Endothelial cell (in vitro differentiated cells): ENCODE measurements at regions not wholly inside any gene's neighbourhood (a gene's known extent, or its start where the extent isn't known, plus 50 kb on each side); places are given as distances from the start of the nearest gene placed in this dataset.

ENCODE experiments used
- DNase-seq: peaks from one replicate; pipeline ENCODE4 v3.0.0; 2021; ENCODE audit warnings: low spot score
- H3K27ac Mint-ChIP-seq: one replicate; pipeline ENCODE4 v1.8.0; 2021; ENCODE audit warnings: mixed read lengths, inconsistent platforms; ENCODE audit not compliant: unreplicated experiment
- H3K27me3 Mint-ChIP-seq: one replicate; pipeline ENCODE4 v1.8.0; 2021; ENCODE audit warnings: mild to moderate bottlenecking, moderate library complexity, mixed read lengths, inconsistent platforms; ENCODE audit not compliant: unreplicated experiment
- H3K36me3 Mint-ChIP-seq: one replicate; pipeline ENCODE4 v1.8.0; 2021; ENCODE audit warnings: mild to moderate bottlenecking, low read depth, mixed read lengths, inconsistent platforms; ENCODE audit not compliant: unreplicated experiment
- H3K4me1 Mint-ChIP-seq: one replicate; pipeline ENCODE4 v1.8.0; 2021; ENCODE audit warnings: mild to moderate bottlenecking, mixed read lengths, inconsistent platforms; ENCODE audit not compliant: unreplicated experiment
- H3K4me3 Mint-ChIP-seq: one replicate; pipeline ENCODE4 v1.8.0; 2021; ENCODE audit warnings: mild to moderate bottlenecking, mixed read lengths, inconsistent platforms; ENCODE audit not compliant: unreplicated experiment
- H3K9me3 Mint-ChIP-seq: one replicate; pipeline ENCODE4 v1.8.0; 2021; ENCODE audit warnings: mixed read lengths, inconsistent platforms; ENCODE audit not compliant: unreplicated experiment
- CTCF ChIP-seq: fragments of 200-600 bp; sonication (generic); IDR thresholded peaks from one replicate; pipeline ENCODE4 v1.5.0; 2021; ENCODE audit warnings: antibody characterized with exemption; ENCODE audit not compliant: unreplicated experiment

GRCh38 chr18:60162388-60162787 is 210.2 kb downstream of the MC4R start:
- DNase-seq = no peak
- no peak overlapping the region for H3K4me3 Mint-ChIP-seq
- no peaks in the 10 kb centered on the region for H3K9me3 Mint-ChIP-seq
- H3K27me3 Mint-ChIP-seq = no peaks in the 10 kb centered on the region
- no peak overlapping the region for H3K27ac Mint-ChIP-seq
- H3K4me1 Mint-ChIP-seq = no peaks in the 10 kb centered on the region
- TF ChIP-seq CTCF = no peak
- no peaks in the 10 kb centered on the region for H3K36me3 Mint-ChIP-seq

GRCh38 chr18:60157810-60158209 is 214.8 kb downstream of the MC4R start:
- Mint-ChIP-seq H3K27ac (no peak overlapping the region), H3K4me3 (no peak overlapping the region), H3K4me1 (no peaks in the 10 kb centered on the region), H3K9me3 (no peaks in the 10 kb centered on the region), H3K27me3 (no peaks in the 10 kb centered on the region), H3K36me3 (no peaks in the 10 kb centered on the region)
- no peak for DNase-seq
- no peak for TF ChIP-seq CTCF

GRCh38 chr18:60153376-60153775 is 219.2 kb downstream of the MC4R start:
- no peak for TF ChIP-seq CTCF

GRCh38 chr18:60149316-60149715 is 223.3 kb downstream of the MC4R start:
- no peak for TF ChIP-seq CTCF
- Mint-ChIP-seq H3K27me3 (no peaks in the 10 kb centered on the region), H3K36me3 (no peaks in the 10 kb centered on the region), H3K27ac (no peak overlapping the region), H3K9me3 (no peaks in the 10 kb centered on the region), H3K4me3 (no peak overlapping the region), H3K4me1 (no peaks in the 10 kb centered on the region)
- no peak for DNase-seq

More at GRCh38 chr18:60153376-60153775, 219.2 kb downstream of the MC4R start:
- no peak for DNase-seq
- Mint-ChIP-seq H3K9me3 (no peaks in the 10 kb centered on the region), H3K27ac (no peak overlapping the region), H3K4me3 (no peak overlapping the region), H3K36me3 (no peaks in the 10 kb centered on the region), H3K4me1 (no peaks in the 10 kb centered on the region), H3K27me3 (no peaks in the 10 kb centered on the region)

- Mint-ChIP-seq H3K27ac (no peak overlapping the region), H3K4me3 (no peak overlapping the region), H3K4me1 (no peaks in the 10 kb centered on the region), H3K36me3 (no peaks in the 10 kb centered on the region), H3K27me3 (no peaks in the 10 kb centered on the region), H3K9me3 (no peaks in the 10 kb centered on the region)
- no peak for DNase-seq
- no peak for TF ChIP-seq CTCF
Observed at GRCh38 chr18:60147323-60147722, 225.3 kb downstream of the MC4R start.
